MG63 (cell line): ENCODE measurements at regions not wholly inside any gene's neighbourhood (a gene's known extent, or its start where the extent isn't known, plus 50 kb on each side); places are given as distances from the start of the nearest gene placed in this dataset.

Experiments used
- DNase-seq: peaks from one replicate; pipeline ENCODE4 v3.0.0-alpha.2; 2020
- H3K27me3 ChIP-seq: fragments of 250-450 bp; sonication (Bioruptor Pico); 2 replicates; pipeline ENCODE4 v1.5.1; 2020; ENCODE audit warnings: mild to moderate bottlenecking, moderate library complexity
- H3K36me3 ChIP-seq: fragments of 250-450 bp; sonication (Bioruptor Pico); 2 replicates; pipeline ENCODE4 v1.5.1; 2020; ENCODE audit warnings: mild to moderate bottlenecking, moderate library complexity
- H3K4me3 ChIP-seq: fragments of 250-450 bp; sonication (Bioruptor Pico); 2 replicates; pipeline ENCODE4 v1.5.1; 2020; ENCODE audit warnings: mild to moderate bottlenecking, moderate library complexity
- H3K9me3 ChIP-seq: fragments of 250-450 bp; sonication (Bioruptor Pico); 2 replicates; pipeline ENCODE4 v1.5.1; 2020; ENCODE audit warnings: mild to moderate bottlenecking, moderate library complexity

DNA sequence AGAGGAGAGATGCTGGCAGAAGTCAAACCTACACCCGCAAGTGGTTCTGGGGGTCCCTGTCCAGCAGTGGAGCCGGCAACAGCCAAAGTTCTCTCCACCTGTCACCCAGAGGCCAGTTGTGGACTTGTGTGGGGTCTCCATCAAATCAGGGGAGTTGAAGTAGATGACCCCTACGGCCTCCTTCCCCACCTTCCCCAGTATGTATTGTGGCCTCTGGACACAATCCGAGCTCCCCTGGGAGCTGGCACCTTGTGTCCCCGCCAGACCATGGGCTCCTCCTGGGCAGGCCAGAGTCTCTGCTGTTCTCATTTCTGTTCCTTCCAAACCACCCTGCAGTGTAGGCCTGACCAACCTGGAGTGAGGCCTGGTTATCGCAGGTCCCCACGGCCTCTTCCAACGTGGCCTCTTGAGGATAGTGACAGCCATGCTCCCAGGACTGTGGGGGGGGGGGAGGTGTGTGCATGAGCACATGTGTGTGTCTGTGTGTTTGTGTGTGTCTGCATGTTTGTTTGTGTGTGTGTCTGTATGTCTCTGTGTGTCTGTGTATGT is 246.4 kb downstream of the MATN1 start:
- H3K4me3 ChIP-seq: no peak overlapping the region
- H3K9me3 ChIP-seq: no peaks in the 10 kb centered on the region
- H3K36me3 ChIP-seq: no peaks in the 10 kb centered on the region
- no peaks in the 10 kb centered on the region for H3K27me3 ChIP-seq
- no peak for DNase-seq

DNA sequence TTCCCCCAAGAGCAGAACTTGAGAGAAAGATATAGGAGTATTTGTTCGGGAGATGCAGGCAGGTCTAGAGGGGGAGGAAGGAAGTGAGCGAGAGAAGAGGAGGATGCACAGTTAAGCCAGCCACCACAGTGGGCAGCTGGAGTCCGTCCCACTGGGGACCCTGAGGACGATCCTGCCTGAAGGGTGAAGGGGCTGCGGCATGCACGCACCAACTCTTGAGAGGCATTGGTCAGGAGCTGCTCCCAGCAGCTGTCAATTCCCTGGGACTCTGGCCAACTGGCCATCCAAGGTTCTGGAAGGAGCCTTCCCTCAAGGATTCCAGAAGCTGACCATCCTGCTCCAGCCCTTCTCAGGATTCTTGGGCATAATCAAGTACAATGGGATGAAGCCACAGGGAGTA is 246.9 kb downstream of the MATN1 start:
- H3K9me3 ChIP-seq: no peaks in the 10 kb centered on the region
- no peak overlapping the region for H3K4me3 ChIP-seq
- no peaks in the 10 kb centered on the region for H3K27me3 ChIP-seq
- H3K36me3 ChIP-seq: no peaks in the 10 kb centered on the region
- no peak for DNase-seq

DNA sequence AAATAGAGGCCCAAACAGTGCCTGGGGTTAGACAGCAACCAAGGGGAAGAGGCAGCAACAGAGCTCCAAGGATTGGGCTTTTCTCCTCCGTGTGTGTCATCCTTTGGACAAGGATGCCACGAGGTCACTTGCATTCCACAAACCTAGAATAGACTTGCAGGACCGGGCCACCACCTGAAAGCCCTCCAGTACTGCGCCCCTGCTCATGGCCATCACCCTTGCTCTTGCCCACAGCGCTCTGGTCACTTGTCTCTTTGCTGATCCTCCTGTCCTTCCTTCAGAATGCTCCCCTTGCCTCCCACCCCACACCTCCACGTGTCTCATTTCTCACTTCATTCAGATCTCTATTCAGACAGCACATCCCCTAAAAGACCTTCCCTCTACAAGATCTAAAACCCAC is 247.4 kb downstream of the MATN1 start:
- no peak for DNase-seq
- Histone ChIP-seq H3K36me3 (no peaks in the 10 kb centered on the region), H3K27me3 (no peaks in the 10 kb centered on the region), H3K9me3 (no peaks in the 10 kb centered on the region), H3K4me3 (no peak overlapping the region)

DNA sequence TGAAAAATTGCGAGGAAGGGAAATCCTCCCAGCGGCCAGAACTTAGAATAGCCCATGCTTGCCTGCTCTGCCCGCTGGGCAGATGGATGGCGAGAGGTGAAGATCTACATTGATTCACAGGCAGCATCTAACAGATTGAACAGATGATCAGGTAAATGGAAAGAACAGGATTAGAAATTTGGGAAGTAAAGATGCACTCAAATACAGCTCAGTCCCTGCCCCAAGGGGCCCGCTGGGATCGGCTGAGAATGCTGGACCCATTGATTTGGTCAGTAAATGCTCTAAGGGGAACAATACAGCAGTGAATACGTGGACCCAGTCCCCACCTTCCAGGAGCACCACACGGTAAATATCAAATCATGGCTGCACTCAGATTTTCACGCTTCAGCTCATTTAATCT is 248.2 kb downstream of the MATN1 start:
- H3K27me3 ChIP-seq: no peaks in the 10 kb centered on the region
- no peaks in the 10 kb centered on the region for H3K36me3 ChIP-seq
- H3K9me3 ChIP-seq: no peaks in the 10 kb centered on the region
- no peak overlapping the region for H3K4me3 ChIP-seq
- no peak for DNase-seq

DNA sequence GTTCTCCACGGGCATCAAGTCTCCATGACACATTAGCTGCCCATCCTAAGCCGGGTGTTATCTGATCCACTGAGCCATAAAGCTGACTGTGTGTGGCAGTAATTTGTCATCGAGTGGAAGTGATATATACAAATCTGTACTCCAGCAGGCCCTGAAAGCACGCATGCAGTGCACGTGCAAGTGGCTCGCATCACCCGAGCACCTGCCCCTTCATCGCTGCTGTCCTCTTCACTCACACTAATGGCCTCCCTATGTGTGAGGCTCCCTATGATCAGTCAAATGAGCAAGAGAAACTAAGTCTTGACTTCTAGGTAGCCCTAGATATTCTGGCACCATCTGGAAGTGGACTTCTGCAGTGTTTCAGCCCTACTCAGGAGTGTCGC is 248.6 kb downstream of the MATN1 start:
- no peak for DNase-seq
- H3K36me3 ChIP-seq: no peaks in the 10 kb centered on the region
- H3K9me3 ChIP-seq: no peaks in the 10 kb centered on the region
- no peak overlapping the region for H3K4me3 ChIP-seq
- H3K27me3 ChIP-seq: no peaks in the 10 kb centered on the region

DNA sequence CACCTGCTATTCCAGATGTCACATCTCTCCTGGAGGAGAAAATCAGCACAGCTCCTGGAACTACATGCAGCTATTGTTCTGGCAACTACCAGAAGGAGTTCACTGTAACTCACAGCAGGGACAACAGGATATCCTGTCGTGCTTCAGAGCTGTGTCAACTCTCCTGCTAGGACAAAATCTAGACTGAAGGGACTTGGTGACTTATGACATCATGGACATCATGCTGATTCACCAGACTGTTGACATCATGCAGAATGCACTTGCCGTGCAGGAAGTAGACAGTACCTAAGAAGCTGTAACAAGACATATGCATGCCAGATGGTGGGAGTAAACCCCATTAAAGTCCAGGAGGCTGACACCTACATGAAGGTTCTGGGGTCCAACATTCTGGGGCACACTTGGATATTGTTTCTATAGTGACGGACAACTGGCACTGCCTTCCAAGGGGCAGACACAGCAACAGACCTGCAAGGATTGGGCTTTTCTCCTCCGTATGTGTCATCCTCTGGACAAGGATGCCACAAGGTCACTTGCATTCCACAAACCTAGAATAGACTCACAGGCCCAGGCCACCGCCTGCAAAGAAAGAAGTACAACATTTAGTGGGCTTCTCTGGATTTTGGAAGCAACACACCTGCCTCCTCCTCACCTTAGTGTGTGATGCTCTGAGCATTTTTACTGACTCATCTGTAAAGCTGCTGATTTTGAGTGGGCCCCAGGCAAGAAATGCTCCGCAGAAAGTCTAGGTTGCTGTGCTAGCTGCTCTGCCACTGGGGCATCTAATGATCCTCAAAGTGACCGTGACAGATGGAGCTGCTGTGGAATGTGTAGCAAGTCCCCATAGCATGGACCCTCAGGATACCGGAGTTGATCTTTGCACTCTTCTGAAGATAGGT is 249.2 kb downstream of the MATN1 start:
- Histone ChIP-seq H3K4me3 (no peak overlapping the region), H3K36me3 (no peaks in the 10 kb centered on the region), H3K27me3 (no peaks in the 10 kb centered on the region), H3K9me3 (no peaks in the 10 kb centered on the region)
- no peak for DNase-seq

DNA sequence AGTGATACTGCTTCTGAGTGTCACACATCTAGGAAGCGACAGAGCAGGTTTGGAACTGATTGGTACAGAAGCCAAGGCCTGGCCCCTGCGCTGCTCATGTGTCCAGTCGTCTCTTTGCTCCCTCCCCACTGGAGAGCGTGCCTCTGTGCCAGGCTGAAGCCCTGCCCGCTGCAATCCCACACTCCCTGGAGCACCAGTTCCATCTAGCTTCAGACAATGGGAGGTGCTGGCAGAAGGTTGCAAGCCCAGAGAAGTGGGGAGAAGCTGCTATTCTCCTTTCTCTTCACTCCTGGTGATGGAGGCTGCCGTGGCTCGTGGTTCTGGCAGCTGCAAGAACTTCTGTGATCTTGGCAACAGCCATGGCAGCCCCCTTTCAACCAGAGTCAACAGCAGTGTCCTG is 250.9 kb downstream of the MATN1 start:
- Histone ChIP-seq H3K4me3 (no peak overlapping the region), H3K36me3 (no peaks in the 10 kb centered on the region), H3K9me3 (no peaks in the 10 kb centered on the region), H3K27me3 (no peaks in the 10 kb centered on the region)
- no peak for DNase-seq

GRCh38 chr1:30472009-30472408 is 251.4 kb downstream of the MATN1 start:
- H3K9me3 ChIP-seq: no peaks in the 10 kb centered on the region
- H3K27me3 ChIP-seq: no peaks in the 10 kb centered on the region
- H3K36me3 ChIP-seq: no peaks in the 10 kb centered on the region
- no peak overlapping the region for H3K4me3 ChIP-seq
- no peak for DNase-seq

DNA sequence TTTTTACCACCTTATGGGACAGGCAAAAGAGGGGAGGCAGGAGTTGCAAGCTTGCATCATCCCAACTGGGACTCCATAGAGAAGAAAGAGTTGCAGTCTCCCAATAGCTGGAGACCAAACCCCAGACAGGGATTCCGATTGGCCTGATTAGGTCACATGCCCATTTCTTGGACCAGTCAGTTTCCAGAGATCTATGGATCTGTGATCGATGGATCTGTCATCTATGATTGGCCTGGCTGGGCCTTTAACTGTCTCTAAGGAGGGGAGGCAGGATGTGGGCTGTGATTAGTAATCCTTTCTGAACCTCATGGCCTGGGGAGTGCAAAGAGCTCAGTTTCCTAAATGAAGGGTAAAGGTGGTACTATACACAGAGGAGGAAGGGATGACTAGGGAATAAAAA is 252.1 kb downstream of the MATN1 start:
- Histone ChIP-seq H3K9me3 (no peaks in the 10 kb centered on the region), H3K36me3 (no peaks in the 10 kb centered on the region), H3K27me3 (no peaks in the 10 kb centered on the region), H3K4me3 (no peak overlapping the region)
- no peak for DNase-seq

GRCh38 chr1:30469426-30469825 is 254.0 kb downstream of the MATN1 start:
- Histone ChIP-seq H3K27me3 (no peaks in the 10 kb centered on the region), H3K36me3 (no peaks in the 10 kb centered on the region), H3K9me3 (no peaks in the 10 kb centered on the region), H3K4me3 (no peak overlapping the region)
- no peak for DNase-seq

- no peaks in the 10 kb centered on the region for H3K27me3 ChIP-seq
Observed at GRCh38 chr1:30467101-30467500, 256.3 kb downstream of the MATN1 start.

DNA sequence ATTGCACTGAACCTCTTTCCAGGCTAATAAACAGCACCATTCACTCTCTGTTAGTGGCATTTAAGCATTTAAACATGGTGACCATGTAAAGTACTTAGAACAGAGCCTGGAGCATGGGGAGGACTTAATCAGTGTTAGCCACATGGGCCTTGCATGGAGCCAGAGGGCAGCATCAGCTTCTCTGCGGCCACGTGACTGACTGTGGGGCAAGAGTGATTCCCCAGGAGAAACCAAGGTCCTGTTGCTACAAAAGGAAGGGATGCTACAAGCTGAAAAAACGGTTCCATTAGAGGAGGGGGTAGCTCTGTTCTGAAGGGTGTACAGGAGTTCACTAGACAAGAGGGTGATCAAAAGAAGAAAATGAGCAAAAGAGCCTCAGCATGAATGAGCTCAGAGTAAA is 256.8 kb downstream of the MATN1 start:
- no peak for DNase-seq
- no peaks in the 10 kb centered on the region for H3K27me3 ChIP-seq
- no peak overlapping the region for H3K4me3 ChIP-seq
- no peaks in the 10 kb centered on the region for H3K36me3 ChIP-seq
- H3K9me3 ChIP-seq: no peaks in the 10 kb centered on the region

More at GRCh38 chr1:30467101-30467500, 256.3 kb downstream of the MATN1 start:
- Histone ChIP-seq H3K4me3 (no peak overlapping the region), H3K9me3 (no peaks in the 10 kb centered on the region), H3K36me3 (no peaks in the 10 kb centered on the region)
- DNase-seq: no peak

DNA sequence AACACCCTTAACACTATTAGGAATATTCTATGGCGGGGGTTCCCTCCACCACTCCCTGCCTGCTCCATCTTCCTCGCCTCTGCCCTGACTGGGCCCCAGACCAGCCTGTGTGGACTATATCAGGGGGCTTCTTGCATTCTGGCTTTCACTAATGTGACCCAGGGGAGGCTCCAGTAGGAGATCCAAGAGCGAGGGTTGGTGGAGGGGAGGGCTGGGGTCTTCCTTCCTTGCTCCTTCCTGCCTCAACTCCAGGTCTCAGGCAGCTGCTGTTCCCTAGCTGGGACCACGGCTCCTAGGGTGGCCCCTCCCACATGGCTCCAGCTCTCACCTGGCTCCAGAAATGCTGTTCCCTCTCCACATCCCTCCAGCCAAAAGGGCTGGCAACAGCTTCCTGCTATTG is 257.4 kb downstream of the MATN1 start:
- no peaks in the 10 kb centered on the region for H3K9me3 ChIP-seq
- no peaks in the 10 kb centered on the region for H3K36me3 ChIP-seq
- H3K27me3 ChIP-seq: no peaks in the 10 kb centered on the region
- H3K4me3 ChIP-seq: no peak overlapping the region
- DNase-seq: no peak

GRCh38 chr1:30465096-30465495 is 258.3 kb downstream of the MATN1 start:
- no peaks in the 10 kb centered on the region for H3K27me3 ChIP-seq
- H3K36me3 ChIP-seq: no peaks in the 10 kb centered on the region
- DNase-seq: no peak
- no peak overlapping the region for H3K4me3 ChIP-seq
- no peaks in the 10 kb centered on the region for H3K9me3 ChIP-seq

DNA sequence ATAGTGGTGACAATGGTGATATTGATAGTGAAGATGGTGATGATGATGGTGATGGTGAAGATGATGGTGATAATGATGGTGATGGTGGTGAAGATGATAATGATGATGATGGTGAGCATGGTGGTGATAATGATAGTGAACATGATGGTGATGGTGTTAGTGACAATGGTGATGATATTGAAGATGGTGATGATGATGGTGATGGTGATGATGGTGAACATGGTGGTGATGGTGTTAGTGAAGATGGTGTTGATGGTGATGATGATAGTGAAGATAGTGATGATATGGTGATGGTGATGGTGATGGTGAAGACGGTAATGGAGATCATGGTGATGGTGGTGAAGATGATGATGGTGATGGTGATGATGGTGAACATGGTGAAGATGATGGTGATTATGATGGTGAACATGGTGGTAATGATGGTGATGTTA is 259.2 kb downstream of the MATN1 start:
- H3K9me3 ChIP-seq: no peaks in the 10 kb centered on the region
- no peaks in the 10 kb centered on the region for H3K36me3 ChIP-seq
- no peak for DNase-seq
- no peaks in the 10 kb centered on the region for H3K27me3 ChIP-seq
- no peak overlapping the region for H3K4me3 ChIP-seq

DNA sequence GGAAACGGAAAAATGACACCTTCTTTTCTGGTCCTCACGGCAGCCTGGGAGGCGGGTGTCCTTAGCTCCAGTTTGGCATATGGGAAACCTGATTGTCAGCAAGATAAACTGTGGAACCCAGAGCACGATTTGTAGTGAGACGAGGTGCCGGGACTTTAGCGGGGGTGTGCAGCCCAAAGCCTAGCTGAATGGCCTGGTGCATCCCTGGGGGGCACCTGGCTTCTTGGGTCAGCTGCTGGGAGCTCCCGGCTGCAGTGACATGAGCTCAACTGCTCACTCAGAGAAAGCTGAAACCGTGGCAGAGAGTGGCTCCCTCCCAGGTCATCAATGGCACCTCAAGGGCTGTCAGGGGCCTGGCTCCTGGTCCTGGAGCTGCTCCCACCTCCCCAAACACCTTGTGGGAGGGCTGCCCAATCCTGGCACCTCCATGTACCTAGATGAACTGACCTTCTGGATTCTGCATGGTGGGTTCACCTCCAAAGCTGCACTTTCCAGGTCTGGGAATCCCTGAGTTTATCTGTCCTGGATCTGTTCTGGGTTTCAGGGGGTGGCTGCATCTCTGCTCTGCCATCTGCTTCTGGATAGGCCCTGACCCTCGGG is 260.5 kb downstream of the MATN1 start:
- Histone ChIP-seq H3K4me3 (no peak overlapping the region), H3K27me3 (no peaks in the 10 kb centered on the region), H3K36me3 (no peaks in the 10 kb centered on the region), H3K9me3 (no peaks in the 10 kb centered on the region)
- DNase-seq: no peak

DNA sequence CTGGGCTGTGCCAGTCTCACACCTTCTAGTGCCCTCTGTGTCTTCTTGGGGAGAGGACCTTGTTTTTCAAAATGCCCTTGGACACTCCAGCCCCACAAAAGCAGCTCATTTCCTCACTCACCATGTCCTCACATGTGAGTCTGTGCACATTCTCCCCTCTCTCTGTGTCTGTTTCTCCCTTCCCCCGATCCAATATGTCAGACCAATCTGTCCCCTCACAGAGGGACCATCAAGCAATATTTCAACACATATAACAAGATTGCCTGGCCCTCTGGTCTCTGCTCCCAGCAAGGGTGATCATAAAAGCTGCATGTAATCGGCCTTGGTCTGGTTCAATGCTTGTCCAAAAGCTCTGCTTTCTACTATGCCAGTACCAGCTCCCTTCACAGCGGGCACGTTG is 261.2 kb downstream of the MATN1 start:
- no peak for DNase-seq
- Histone ChIP-seq H3K36me3 (no peaks in the 10 kb centered on the region), H3K27me3 (no peaks in the 10 kb centered on the region), H3K4me3 (no peak overlapping the region), H3K9me3 (no peaks in the 10 kb centered on the region)

DNA sequence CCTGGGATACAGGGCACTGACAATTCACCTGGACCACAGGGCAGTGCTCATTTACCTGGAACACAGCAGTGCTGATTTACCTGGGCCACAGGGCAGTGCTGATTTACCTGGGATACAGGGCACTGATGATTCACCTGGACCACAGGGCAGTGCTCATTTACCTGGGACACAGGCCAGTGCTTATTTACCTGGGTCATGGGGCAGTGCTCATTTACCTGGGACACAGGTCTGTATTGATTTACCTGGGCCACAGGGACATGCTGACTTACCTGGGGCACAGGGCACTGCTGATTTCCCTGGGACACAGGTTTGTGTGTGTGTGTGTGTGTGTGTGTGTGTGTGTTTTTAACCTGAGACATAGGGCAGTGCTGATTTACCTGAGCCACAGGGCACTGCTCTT is 261.7 kb downstream of the MATN1 start:
- Histone ChIP-seq H3K9me3 (no peaks in the 10 kb centered on the region), H3K4me3 (no peak overlapping the region), H3K27me3 (no peaks in the 10 kb centered on the region), H3K36me3 (no peaks in the 10 kb centered on the region)
- no peak for DNase-seq
